ENCODE measurements at regions not wholly inside any gene's neighbourhood (a gene's known extent, or its start where the extent isn't known, plus 50 kb on each side); places are given as distances from the start of the nearest gene placed in this dataset.
"Not testable (repeated sequence)": the region's sequence is repeated elsewhere in the genome, so short reads cannot be mapped to it uniquely, and the experiment has no call there.

GRCh38 chr9:85859765-85860164 is 81.2 kb upstream of the NAA35 start:
- Histone ChIP-seq H3K4me1 (no peaks in the 10 kb centered on the region), H3K36me3 (peaks cover 0 to 26% (median 0%) of the 10 kb centered on the region in 6 donors), H3K27ac (no peak overlapping the region), H3K4me3 (no peak overlapping the region), H3K9me3 (peaks cover 0 to 4% (median 0%) of the 10 kb centered on the region in 8 donors), H3K27me3 (replicated peaks in 1 of 7) (no peaks in the 10 kb centered on the region)
- WGBS, 5 donors, result 71 to 97% (median 86%) methylated on average over 1 of the region's 1 CpG
- intact Hi-C loops (cut with DNase I; ENCODE audit: low total_unique reads), result no loop called here
- TF ChIP-seq CTCF (IDR thresholded peaks at IDR 0.05 in 8 of 11, conservative IDR thresholded peaks at IDR 0.05 in 3 of 11) (no peak), POLR2A (IDR thresholded peaks at IDR 0.05) (no peak), POLR2AphosphoS5 (IDR thresholded peaks at IDR 0.05) (no peak)
- DNase-seq, result no peak

GRCh38 chr9:85861882-85862281 is 79.1 kb upstream of the NAA35 start:
- H3K9me3 ChIP-seq; H3K27ac ChIP-seq; intact Hi-C loops (cut with DNase I; ENCODE audit: low total_unique reads); H3K27me3 ChIP-seq (replicated peaks in 1 of 7); DNase-seq; H3K4me3 ChIP-seq; H3K4me1 ChIP-seq: not testable (repeated sequence)
- WGBS, 5 donors, result 95 to 98% (median 98%) methylated on average over 5 of the region's 5 CpGs
- H3K36me3 ChIP-seq, result peaks cover 0 to 22% (median 0%) of the 10 kb centered on the region in 6 donors

- H3K27ac ChIP-seq, result no peak overlapping the region
- WGBS, 5 donors, result 88 to 96% (median 95%) methylated on average over 2 of the region's 2 CpGs
- no peaks in the 10 kb centered on the region for H3K4me1 ChIP-seq
- H3K9me3 ChIP-seq, result peaks cover 0 to 4% (median 0%) of the 10 kb centered on the region in 8 donors
- H3K4me3 ChIP-seq, result no peak overlapping the region
- TF ChIP-seq POLR2A (IDR thresholded peaks at IDR 0.05), result no peak
- no peak for TF ChIP-seq POLR2AphosphoS5 (IDR thresholded peaks at IDR 0.05)
- TF ChIP-seq CTCF (IDR thresholded peaks at IDR 0.05 in 8 of 11, conservative IDR thresholded peaks at IDR 0.05 in 3 of 11), result no peak
- peaks cover 0 to 11% (median 0%) of the 10 kb centered on the region in 6 donors for H3K36me3 ChIP-seq
- intact Hi-C loops (cut with DNase I; ENCODE audit: low total_unique reads), result no loop called here
- no peaks in the 10 kb centered on the region for H3K27me3 ChIP-seq (replicated peaks in 1 of 7)
- no peak for DNase-seq
These were observed 77.1 kb upstream of the NAA35 start for GRCh38 chr9:85863875-85864274.

GRCh38 chr9:85871008-85871407 is 69.9 kb upstream of the NAA35 start:
- no peak for TF ChIP-seq POLR2A (IDR thresholded peaks at IDR 0.05)
- TF ChIP-seq CTCF (IDR thresholded peaks at IDR 0.05 in 8 of 11, conservative IDR thresholded peaks at IDR 0.05 in 3 of 11), result no peak
- TF ChIP-seq POLR2AphosphoS5 (IDR thresholded peaks at IDR 0.05), result no peak
- Histone ChIP-seq H3K9me3 (no peaks in the 10 kb centered on the region), H3K27ac (no peak overlapping the region), H3K4me3 (no peak overlapping the region), H3K36me3 (no peaks in the 10 kb centered on the region), H3K4me1 (no peaks in the 10 kb centered on the region), H3K27me3 (replicated peaks in 1 of 7) (no peaks in the 10 kb centered on the region)
- DNase-seq, result no peak
- 69 to 90% (median 80%) methylated on average over 2 of the region's 2 CpGs for WGBS, 5 donors
- intact Hi-C loops (cut with DNase I; ENCODE audit: low total_unique reads), result no loop called here

GRCh38 chr9:85871683-85872082 is 69.3 kb upstream of the NAA35 start:
- intact Hi-C loops (cut with DNase I; ENCODE audit: low total_unique reads); H3K27me3 ChIP-seq (replicated peaks in 1 of 7); H3K4me3 ChIP-seq; DNase-seq; H3K4me1 ChIP-seq; H3K27ac ChIP-seq; H3K9me3 ChIP-seq; H3K36me3 ChIP-seq: not testable (repeated sequence)
- WGBS, 5 donors, result 48 to 60% (median 53%) methylated on average over 5 of the region's 5 CpGs
